ENCODE measurements at regions not wholly inside any gene's neighbourhood (a gene's known extent, or its start where the extent isn't known, plus 50 kb on each side); places are given as distances from the start of the nearest gene placed in this dataset.
"Not testable (repeated sequence)": the region's sequence is repeated elsewhere in the genome, so short reads cannot be mapped to it uniquely, and the experiment has no call there.

- H3K36me3 ChIP-seq (ENCODE audit: insufficient read depth, low read length), result no peaks in the 10 kb centered on the region
- no peak for DNase-seq
- no peaks in the 10 kb centered on the region for H3K9me3 ChIP-seq (ENCODE audit: low read length)
- no peaks in the 10 kb centered on the region for H4K20me1 ChIP-seq (ENCODE audit: insufficient read depth, low read depth, low read length)
- H3K4me1 ChIP-seq (ENCODE audit: low read length), result no peaks in the 10 kb centered on the region
- H3K9ac ChIP-seq (ENCODE audit: low read length), result no peak overlapping the region
- no peaks in the 10 kb centered on the region for H3K79me2 ChIP-seq (ENCODE audit: low read length)
- H3K9me2 ChIP-seq (replicated peaks; ENCODE audit: insufficient read depth, low read length), result 0 out of 2 replicates have a peak, but pooled peaks cover 1% of the 10 kb centered on the region
- H2AFZ ChIP-seq (ENCODE audit: low read length), result no peak overlapping the region
- H3K4me3 ChIP-seq (ENCODE audit: low read length), result no peak overlapping the region
- H3K4me2 ChIP-seq (ENCODE audit: low read depth, low read length, poor library complexity, severe bottlenecking), result no peak overlapping the region
- H3K27me3 ChIP-seq (ENCODE audit: low read length), result no peaks in the 10 kb centered on the region
- no peak overlapping the region for H3K27ac ChIP-seq (ENCODE audit: low read length)
These were observed 102.7 kb downstream of the DACT1 start for GRCh38 chr14:58740379-58740935.

- Histone ChIP-seq H3K9me3 (ENCODE audit: low read length) (no peaks in the 10 kb centered on the region), H3K79me2 (ENCODE audit: low read length) (no peaks in the 10 kb centered on the region), H3K4me3 (ENCODE audit: low read length) (no peak overlapping the region), H4K20me1 (ENCODE audit: insufficient read depth, low read depth, low read length) (no peaks in the 10 kb centered on the region), H3K27ac (ENCODE audit: low read length) (no peak overlapping the region), H3K36me3 (ENCODE audit: insufficient read depth, low read length) (no peaks in the 10 kb centered on the region), H3K27me3 (ENCODE audit: low read length) (no peaks in the 10 kb centered on the region), H3K4me1 (ENCODE audit: low read length) (peaks cover 4% of the 10 kb centered on the region; the same call in 1 of the 2 replicates), H3K9me2 (replicated peaks; ENCODE audit: insufficient read depth, low read length) (0 out of 2 replicates have a peak, but pooled peaks cover 5% of the 10 kb centered on the region), H3K4me2 (ENCODE audit: low read depth, low read length, poor library complexity, severe bottlenecking) (no peak overlapping the region), H3K9ac (ENCODE audit: low read length) (no peak overlapping the region), H2AFZ (ENCODE audit: low read length) (no peak overlapping the region)
- DNase-seq, result no peak
These were observed 107.1 kb downstream of the DACT1 start for GRCh38 chr14:58744801-58745394.

GRCh38 chr14:58746261-58746660, 108.5 kb downstream of the DACT1 start:
- H2AFZ ChIP-seq (ENCODE audit: low read length), result no peak overlapping the region
- H3K4me1 ChIP-seq (ENCODE audit: low read length), result peaks cover 4% of the 10 kb centered on the region; the same call in 1 of the 2 replicates
- H3K27ac ChIP-seq (ENCODE audit: low read length), result no peak overlapping the region
- H4K20me1 ChIP-seq (ENCODE audit: insufficient read depth, low read depth, low read length), result no peaks in the 10 kb centered on the region
- no peak overlapping the region for H3K4me3 ChIP-seq (ENCODE audit: low read length)
- no peak overlapping the region for H3K4me2 ChIP-seq (ENCODE audit: low read depth, low read length, poor library complexity, severe bottlenecking)
- H3K9ac ChIP-seq (ENCODE audit: low read length), result no peak overlapping the region
- no peaks in the 10 kb centered on the region for H3K36me3 ChIP-seq (ENCODE audit: insufficient read depth, low read length)
- 0 out of 2 replicates have a peak, but pooled peaks cover 5% of the 10 kb centered on the region for H3K9me2 ChIP-seq (replicated peaks; ENCODE audit: insufficient read depth, low read length)
- H3K9me3 ChIP-seq (ENCODE audit: low read length), result no peaks in the 10 kb centered on the region
- H3K27me3 ChIP-seq (ENCODE audit: low read length), result no peaks in the 10 kb centered on the region
- no peaks in the 10 kb centered on the region for H3K79me2 ChIP-seq (ENCODE audit: low read length)
- no peak for DNase-seq

GRCh38 chr14:58746701-58747100, 108.9 kb downstream of the DACT1 start:
- Histone ChIP-seq H3K4me2 (ENCODE audit: low read depth, low read length, poor library complexity, severe bottlenecking) (no peak overlapping the region), H2AFZ (ENCODE audit: low read length) (no peak overlapping the region)

DNA sequence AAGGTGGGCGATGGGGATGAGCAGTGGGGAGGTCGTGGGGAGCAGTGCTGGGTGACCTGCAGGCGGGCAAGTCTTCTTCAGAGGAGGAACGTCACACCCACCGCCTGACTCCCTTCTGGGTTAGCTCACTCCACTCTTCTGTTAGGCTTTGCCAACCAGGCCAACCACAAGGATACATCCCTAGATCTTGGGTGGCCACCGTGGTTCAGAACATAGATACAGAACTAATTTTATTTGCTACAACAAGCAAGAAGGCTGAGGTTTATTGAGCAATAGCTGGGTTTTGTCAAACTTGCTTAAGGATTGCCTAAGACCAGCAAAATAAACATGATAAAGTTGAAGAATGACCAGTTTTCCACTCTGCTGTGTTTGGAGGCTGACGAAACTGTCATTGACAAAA, 109.4 kb downstream of the DACT1 start:
- Histone ChIP-seq H3K9me2 (replicated peaks; ENCODE audit: insufficient read depth, low read length) (0 out of 2 replicates have a peak, but pooled peaks cover 5% of the 10 kb centered on the region), H3K9ac (ENCODE audit: low read length) (no peak overlapping the region), H2AFZ (ENCODE audit: low read length) (no peak overlapping the region), H3K4me3 (ENCODE audit: low read length) (no peak overlapping the region), H3K4me2 (ENCODE audit: low read depth, low read length, poor library complexity, severe bottlenecking) (no peak overlapping the region), H3K9me3 (ENCODE audit: low read length) (no peaks in the 10 kb centered on the region), H3K79me2 (ENCODE audit: low read length) (no peaks in the 10 kb centered on the region), H4K20me1 (ENCODE audit: insufficient read depth, low read depth, low read length) (no peaks in the 10 kb centered on the region), H3K4me1 (ENCODE audit: low read length) (peaks cover 4% of the 10 kb centered on the region; the same call in 1 of the 2 replicates), H3K27me3 (ENCODE audit: low read length) (no peaks in the 10 kb centered on the region), H3K36me3 (ENCODE audit: insufficient read depth, low read length) (no peaks in the 10 kb centered on the region), H3K27ac (ENCODE audit: low read length) (no peak overlapping the region)
- DNase-seq, result no peak

More at GRCh38 chr14:58746701-58747100, 108.9 kb downstream of the DACT1 start:
- Histone ChIP-seq H3K9me2 (replicated peaks; ENCODE audit: insufficient read depth, low read length) (0 out of 2 replicates have a peak, but pooled peaks cover 5% of the 10 kb centered on the region), H3K36me3 (ENCODE audit: insufficient read depth, low read length) (no peaks in the 10 kb centered on the region), H3K27me3 (ENCODE audit: low read length) (no peaks in the 10 kb centered on the region), H3K4me1 (ENCODE audit: low read length) (peaks cover 4% of the 10 kb centered on the region; the same call in 1 of the 2 replicates), H3K9ac (ENCODE audit: low read length) (no peak overlapping the region), H4K20me1 (ENCODE audit: insufficient read depth, low read depth, low read length) (no peaks in the 10 kb centered on the region), H3K4me3 (ENCODE audit: low read length) (no peak overlapping the region), H3K79me2 (ENCODE audit: low read length) (no peaks in the 10 kb centered on the region), H3K27ac (ENCODE audit: low read length) (no peak overlapping the region), H3K9me3 (ENCODE audit: low read length) (no peaks in the 10 kb centered on the region)
- no peak for DNase-seq

DNA sequence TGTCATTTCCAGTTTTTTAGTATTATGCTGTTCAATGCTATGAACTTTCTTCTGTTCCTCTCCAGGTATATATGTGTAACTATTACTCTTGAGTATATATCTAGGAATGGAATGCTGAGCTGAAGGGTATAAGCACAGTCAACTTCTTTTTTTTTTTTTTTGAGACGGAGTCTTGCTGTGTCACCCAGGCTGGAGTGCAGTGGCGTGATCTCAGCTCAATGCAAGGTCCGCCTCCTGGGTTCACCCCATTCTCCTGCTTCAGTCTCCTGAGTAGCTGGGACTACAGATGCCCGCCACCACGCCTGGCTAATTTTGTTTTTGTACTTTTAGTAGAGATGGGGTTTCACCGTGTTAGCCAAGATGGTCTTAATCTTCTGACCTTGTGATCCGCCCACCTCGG, 110.5 kb downstream of the DACT1 start:
- H3K79me2 ChIP-seq (ENCODE audit: low read length); H3K4me2 ChIP-seq (ENCODE audit: low read depth, low read length, poor library complexity, severe bottlenecking); H3K9ac ChIP-seq (ENCODE audit: low read length); H3K36me3 ChIP-seq (ENCODE audit: insufficient read depth, low read length); H3K4me1 ChIP-seq (ENCODE audit: low read length); H3K9me3 ChIP-seq (ENCODE audit: low read length); H3K27me3 ChIP-seq (ENCODE audit: low read length); H4K20me1 ChIP-seq (ENCODE audit: insufficient read depth, low read depth, low read length); H2AFZ ChIP-seq (ENCODE audit: low read length); H3K4me3 ChIP-seq (ENCODE audit: low read length); DNase-seq; H3K27ac ChIP-seq (ENCODE audit: low read length); H3K9me2 ChIP-seq (replicated peaks; ENCODE audit: insufficient read depth, low read length): not testable (repeated sequence)

- Histone ChIP-seq H3K4me3 (ENCODE audit: low read length) (no peak overlapping the region), H3K4me2 (ENCODE audit: low read depth, low read length, poor library complexity, severe bottlenecking) (no peak overlapping the region), H3K36me3 (ENCODE audit: insufficient read depth, low read length) (no peaks in the 10 kb centered on the region), H3K27me3 (ENCODE audit: low read length) (no peaks in the 10 kb centered on the region), H3K9me3 (ENCODE audit: low read length) (no peaks in the 10 kb centered on the region), H2AFZ (ENCODE audit: low read length) (no peak overlapping the region), H3K27ac (ENCODE audit: low read length) (no peak overlapping the region), H3K4me1 (ENCODE audit: low read length) (peaks cover 4% of the 10 kb centered on the region; the same call in 1 of the 2 replicates), H3K9me2 (replicated peaks; ENCODE audit: insufficient read depth, low read length) (0 out of 2 replicates have a peak, but pooled peaks cover 5% of the 10 kb centered on the region), H3K9ac (ENCODE audit: low read length) (no peak overlapping the region), H3K79me2 (ENCODE audit: low read length) (no peaks in the 10 kb centered on the region), H4K20me1 (ENCODE audit: insufficient read depth, low read depth, low read length) (no peaks in the 10 kb centered on the region)
- peak; percentile 44 for DNase-seq
These were observed 111.4 kb downstream of the DACT1 start for GRCh38 chr14:58749066-58749669.

All from Karpas-422 (cell line).